ENCODE measurements at regions not wholly inside any gene's neighbourhood (a gene's known extent, or its start where the extent isn't known, plus 50 kb on each side); places are given as distances from the start of the nearest gene placed in this dataset.
"Not testable (repeated sequence)": the region's sequence is repeated elsewhere in the genome, so short reads cannot be mapped to it uniquely, and the experiment has no call there.

GRCh38 chr2:186991766-186992417 lies 142.9 kb upstream of the ZSWIM2 start:
- no peak for TF ChIP-seq ZNF274 (IDR thresholded peaks at IDR 0.05; ENCODE audit: low read depth, low read length)
- H3K4me3 ChIP-seq (ENCODE audit: low read length), result no peak overlapping the region

- H3K4me3 ChIP-seq (ENCODE audit: low read length), result no peak overlapping the region
- TF ChIP-seq ZNF274 (IDR thresholded peaks at IDR 0.05; ENCODE audit: low read depth, low read length), result no peak
Measured at GRCh38 chr2:186984966-186985365, 136.0 kb upstream of the ZSWIM2 start.

- H3K4me3 ChIP-seq (ENCODE audit: low read length), result no peak overlapping the region
- no peak for TF ChIP-seq ZNF274 (IDR thresholded peaks at IDR 0.05; ENCODE audit: low read depth, low read length)
Measured at GRCh38 chr2:186984481-186984880, 135.5 kb upstream of the ZSWIM2 start.

GRCh38 chr2:186980787-186981550 lies 132.0 kb upstream of the ZSWIM2 start:
- TF ChIP-seq ZNF274 (IDR thresholded peaks at IDR 0.05; ENCODE audit: low read depth, low read length), result no peak
- H3K4me3 ChIP-seq (ENCODE audit: low read length), result no peak overlapping the region

GRCh38 chr2:186980117-186980442 lies 131.1 kb upstream of the ZSWIM2 start:
- no peak for TF ChIP-seq ZNF274 (IDR thresholded peaks at IDR 0.05; ENCODE audit: low read depth, low read length)
- no peak overlapping the region for H3K4me3 ChIP-seq (ENCODE audit: low read length)

GRCh38 chr2:186979439-186980116 lies 130.6 kb upstream of the ZSWIM2 start:
- no peak for TF ChIP-seq ZNF274 (IDR thresholded peaks at IDR 0.05; ENCODE audit: low read depth, low read length)
- no peak overlapping the region for H3K4me3 ChIP-seq (ENCODE audit: low read length)

GRCh38 chr2:186977433-186978045 lies 128.6 kb upstream of the ZSWIM2 start:
- no peak overlapping the region for H3K4me3 ChIP-seq (ENCODE audit: low read length)
- no peak for TF ChIP-seq ZNF274 (IDR thresholded peaks at IDR 0.05; ENCODE audit: low read depth, low read length)

- no peak overlapping the region for H3K4me3 ChIP-seq (ENCODE audit: low read length)
- TF ChIP-seq ZNF274 (IDR thresholded peaks at IDR 0.05; ENCODE audit: low read depth, low read length), result no peak
Measured at GRCh38 chr2:186976329-186976728, 127.4 kb upstream of the ZSWIM2 start.

GRCh38 chr2:186972281-186972970 lies 123.5 kb upstream of the ZSWIM2 start:
- no peak for TF ChIP-seq ZNF274 (IDR thresholded peaks at IDR 0.05; ENCODE audit: low read depth, low read length)
- no peak overlapping the region for H3K4me3 ChIP-seq (ENCODE audit: low read length)

GRCh38 chr2:186968277-186968676 lies 119.3 kb upstream of the ZSWIM2 start:
- no peak overlapping the region for H3K4me3 ChIP-seq (ENCODE audit: low read length)
- TF ChIP-seq ZNF274 (IDR thresholded peaks at IDR 0.05; ENCODE audit: low read depth, low read length), result no peak

- no peak for TF ChIP-seq ZNF274 (IDR thresholded peaks at IDR 0.05; ENCODE audit: low read depth, low read length)
- no peak overlapping the region for H3K4me3 ChIP-seq (ENCODE audit: low read length)
Measured at GRCh38 chr2:186966015-186966414, 117.0 kb upstream of the ZSWIM2 start.

- TF ChIP-seq ZNF274 (IDR thresholded peaks at IDR 0.05; ENCODE audit: low read depth, low read length), result no peak
Measured at GRCh38 chr2:186962085-186962747, 113.2 kb upstream of the ZSWIM2 start.

GRCh38 chr2:186960241-186960640 lies 111.3 kb upstream of the ZSWIM2 start:
- not testable (repeated sequence) for H3K4me3 ChIP-seq (ENCODE audit: low read length)

More at GRCh38 chr2:186962085-186962747, 113.2 kb upstream of the ZSWIM2 start:
- no peak overlapping the region for H3K4me3 ChIP-seq (ENCODE audit: low read length)

- H3K4me3 ChIP-seq (ENCODE audit: low read length), result no peak overlapping the region
- no peak for TF ChIP-seq ZNF274 (IDR thresholded peaks at IDR 0.05; ENCODE audit: low read depth, low read length)
Measured at GRCh38 chr2:186959486-186959885, 110.5 kb upstream of the ZSWIM2 start.
